ENCODE measurements at regions not wholly inside any gene's neighbourhood (a gene's known extent, or its start where the extent isn't known, plus 50 kb on each side); places are given as distances from the start of the nearest gene placed in this dataset.

DNA sequence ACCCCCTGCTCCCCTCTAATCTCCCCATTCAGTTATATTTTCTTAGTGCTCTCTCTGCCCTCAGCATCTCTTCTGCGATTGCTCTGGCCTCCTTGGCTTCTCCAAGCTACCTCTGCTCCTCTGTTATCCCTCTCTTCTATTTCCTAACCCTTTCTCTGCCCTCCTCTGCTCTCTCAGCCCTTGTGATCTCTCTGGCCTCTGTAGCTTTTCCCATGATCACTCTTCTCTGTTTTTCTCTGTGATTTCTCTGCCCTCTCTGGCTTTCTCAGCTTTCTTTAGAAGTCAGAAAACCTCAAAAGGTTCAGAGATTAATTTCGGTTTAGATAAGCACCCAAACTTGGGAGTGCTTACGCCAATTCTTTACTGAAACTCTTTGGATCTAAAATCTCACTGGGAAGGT lies 795.0 kb downstream of the DIAPH3 start:
- DNase-seq (ENCODE audit: low read depth): no peak
- no peak overlapping the region for H3K4me3 ChIP-seq (ENCODE audit: low read length)
- TF ChIP-seq, protein P1, sequence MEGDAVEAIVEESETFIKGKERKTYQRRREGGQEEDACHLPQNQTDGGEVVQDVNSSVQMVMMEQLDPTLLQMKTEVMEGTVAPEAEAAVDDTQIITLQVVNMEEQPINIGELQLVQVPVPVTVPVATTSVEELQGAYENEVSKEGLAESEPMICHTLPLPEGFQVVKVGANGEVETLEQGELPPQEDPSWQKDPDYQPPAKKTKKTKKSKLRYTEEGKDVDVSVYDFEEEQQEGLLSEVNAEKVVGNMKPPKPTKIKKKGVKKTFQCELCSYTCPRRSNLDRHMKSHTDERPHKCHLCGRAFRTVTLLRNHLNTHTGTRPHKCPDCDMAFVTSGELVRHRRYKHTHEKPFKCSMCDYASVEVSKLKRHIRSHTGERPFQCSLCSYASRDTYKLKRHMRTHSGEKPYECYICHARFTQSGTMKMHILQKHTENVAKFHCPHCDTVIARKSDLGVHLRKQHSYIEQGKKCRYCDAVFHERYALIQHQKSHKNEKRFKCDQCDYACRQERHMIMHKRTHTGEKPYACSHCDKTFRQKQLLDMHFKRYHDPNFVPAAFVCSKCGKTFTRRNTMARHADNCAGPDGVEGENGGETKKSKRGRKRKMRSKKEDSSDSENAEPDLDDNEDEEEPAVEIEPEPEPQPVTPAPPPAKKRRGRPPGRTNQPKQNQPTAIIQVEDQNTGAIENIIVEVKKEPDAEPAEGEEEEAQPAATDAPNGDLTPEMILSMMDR (IDR thresholded peaks at IDR 0.05; ENCODE audit: insufficient read depth, low read depth, low read length, missing control alignments): no peak

DNA sequence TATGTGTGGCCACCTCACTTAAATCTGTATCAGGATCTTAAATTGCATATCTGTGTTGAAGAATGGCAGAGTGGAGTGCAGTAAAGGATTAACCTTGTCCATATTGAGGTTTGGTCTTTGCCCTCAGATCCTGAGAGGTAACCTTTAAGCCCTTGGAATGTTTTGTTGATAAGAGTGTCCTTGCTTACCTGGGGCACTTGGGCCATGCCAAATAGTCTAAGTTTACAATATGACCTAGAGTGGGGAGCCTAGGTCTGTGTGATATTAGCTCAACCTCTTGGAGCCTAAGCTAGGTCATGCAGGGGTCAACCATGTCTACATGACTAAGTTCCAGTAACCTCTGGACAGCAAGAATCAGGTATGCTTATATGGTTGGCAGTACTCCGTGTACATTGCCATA lies 792.5 kb downstream of the DIAPH3 start:
- DNase-seq (ENCODE audit: low read depth): no peak
- TF ChIP-seq, protein P1 (IDR thresholded peaks at IDR 0.05; ENCODE audit: insufficient read depth, low read depth, low read length, missing control alignments): no peak
- H3K4me3 ChIP-seq (ENCODE audit: low read length): no peak overlapping the region

DNA sequence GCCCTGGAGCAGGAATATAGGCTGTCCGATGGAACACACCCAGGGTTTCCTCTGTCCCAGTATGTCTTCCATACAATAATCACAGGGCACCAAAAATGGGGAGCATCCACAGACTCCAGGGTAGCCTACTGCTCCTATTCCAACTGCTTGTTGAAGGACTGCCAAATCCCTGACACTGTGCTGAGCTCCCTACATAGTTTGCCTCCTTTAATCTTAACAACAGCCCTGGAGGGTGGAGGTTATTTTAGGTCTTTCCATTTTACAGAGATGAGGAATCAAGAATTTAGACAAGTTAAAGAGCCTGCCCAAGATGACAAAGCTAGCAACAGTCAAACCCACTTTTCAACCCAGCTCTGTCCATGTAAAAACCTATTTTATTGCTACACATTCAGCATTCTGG lies 790.4 kb downstream of the DIAPH3 start:
- TF ChIP-seq, protein P1 (IDR thresholded peaks at IDR 0.05; ENCODE audit: insufficient read depth, low read depth, low read length, missing control alignments): no peak
- H3K4me3 ChIP-seq (ENCODE audit: low read length): no peak overlapping the region
- DNase-seq (ENCODE audit: low read depth): no peak

DNA sequence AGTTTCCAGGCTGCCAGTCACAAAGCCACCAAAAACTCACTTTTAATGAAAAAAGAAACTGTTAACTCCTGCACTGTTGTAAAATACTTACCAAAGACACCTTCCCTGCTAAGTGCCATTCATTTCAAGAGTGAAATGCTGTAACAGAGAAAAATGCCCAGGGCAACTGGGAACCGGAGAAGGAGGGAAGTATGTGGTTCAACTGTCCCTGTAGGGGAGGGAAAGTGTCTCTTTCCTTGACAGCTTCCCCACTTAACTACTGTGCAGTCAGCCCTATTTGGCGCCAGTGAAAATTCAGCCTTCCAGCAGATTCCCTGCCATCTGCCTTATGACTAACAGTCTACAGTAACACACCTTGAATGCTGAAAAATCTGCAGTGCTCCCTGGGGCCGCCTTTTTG lies 789.0 kb downstream of the DIAPH3 start:
- TF ChIP-seq, protein P1 (IDR thresholded peaks at IDR 0.05; ENCODE audit: insufficient read depth, low read depth, low read length, missing control alignments): no peak
- no peak for DNase-seq (ENCODE audit: low read depth)
- no peak overlapping the region for H3K4me3 ChIP-seq (ENCODE audit: low read length)

DNA sequence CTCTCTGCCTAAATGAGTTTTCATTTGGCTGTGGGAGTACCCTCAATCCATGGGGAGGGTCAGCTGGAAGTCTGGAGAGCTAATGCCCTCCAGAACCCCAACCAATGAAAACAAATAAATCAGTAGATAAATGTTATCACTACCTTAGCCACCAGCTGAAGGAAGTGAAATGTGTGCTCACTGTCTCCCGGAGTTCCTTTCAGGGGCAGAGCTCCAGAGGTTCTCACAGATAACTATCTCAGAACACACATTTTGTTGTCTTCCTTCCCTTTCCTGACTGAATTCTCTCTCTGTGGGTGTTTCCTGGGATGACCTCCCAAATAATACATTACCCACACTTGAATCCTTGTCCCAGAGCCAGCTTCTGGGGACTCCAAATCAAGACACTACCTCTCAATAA lies 779.6 kb downstream of the DIAPH3 start:
- TF ChIP-seq, protein P1 (IDR thresholded peaks at IDR 0.05; ENCODE audit: insufficient read depth, low read depth, low read length, missing control alignments): no peak
- H3K4me3 ChIP-seq (ENCODE audit: low read length): no peak overlapping the region
- no peak for DNase-seq (ENCODE audit: low read depth)

DNA sequence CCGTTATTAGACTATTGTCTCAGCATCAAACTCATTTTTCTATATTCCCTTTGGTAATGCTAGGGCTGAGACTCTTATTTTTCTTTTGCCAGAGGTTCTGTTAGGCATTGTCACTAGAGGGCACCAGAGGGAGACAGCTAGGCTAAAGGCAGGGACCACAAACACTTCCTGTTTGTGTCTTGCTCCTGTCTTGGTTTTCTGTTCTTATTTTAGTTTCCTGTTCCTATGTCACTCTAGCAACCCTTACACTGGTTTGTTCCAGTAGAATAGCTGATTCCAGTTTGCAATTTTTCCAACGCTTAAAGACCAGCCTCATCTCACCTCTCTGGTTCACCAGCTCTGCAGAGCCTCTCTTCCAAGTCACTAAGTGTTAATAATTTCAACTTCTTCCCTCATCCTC lies 772.0 kb downstream of the DIAPH3 start:
- TF ChIP-seq, protein P1 (IDR thresholded peaks at IDR 0.05; ENCODE audit: insufficient read depth, low read depth, low read length, missing control alignments): peak; percentile 96
- no peak overlapping the region for H3K4me3 ChIP-seq (ENCODE audit: low read length)
- DNase-seq (ENCODE audit: low read depth): peak; percentile 69

DNA sequence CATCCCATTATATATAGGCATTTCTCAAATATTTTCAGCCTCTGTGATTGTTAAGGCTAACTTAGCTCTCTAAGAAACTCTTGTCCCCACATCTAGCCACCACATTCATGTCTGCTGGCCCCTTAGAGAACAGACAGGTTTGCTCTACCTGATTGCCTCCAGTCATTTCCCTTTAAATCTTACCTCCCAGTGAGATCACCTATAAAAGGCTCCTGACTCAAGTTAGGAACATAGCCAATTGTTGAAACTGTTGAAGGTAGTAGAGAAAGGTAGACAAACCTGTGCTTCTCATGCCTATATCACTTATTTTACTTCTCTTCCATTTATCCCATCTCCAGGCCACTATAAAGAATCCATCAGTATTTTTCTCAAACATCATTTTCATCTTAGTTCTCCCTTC lies 771.4 kb downstream of the DIAPH3 start:
- TF ChIP-seq, protein P1 (IDR thresholded peaks at IDR 0.05; ENCODE audit: insufficient read depth, low read depth, low read length, missing control alignments): no peak
- no peak for DNase-seq (ENCODE audit: low read depth)
- no peak overlapping the region for H3K4me3 ChIP-seq (ENCODE audit: low read length)

Data from epithelial cell of esophagus (primary cell).